ENCODE measurements at regions not wholly inside any gene's neighbourhood (a gene's known extent, or its start where the extent isn't known, plus 50 kb on each side); places are given as distances from the start of the nearest gene placed in this dataset.

DNA sequence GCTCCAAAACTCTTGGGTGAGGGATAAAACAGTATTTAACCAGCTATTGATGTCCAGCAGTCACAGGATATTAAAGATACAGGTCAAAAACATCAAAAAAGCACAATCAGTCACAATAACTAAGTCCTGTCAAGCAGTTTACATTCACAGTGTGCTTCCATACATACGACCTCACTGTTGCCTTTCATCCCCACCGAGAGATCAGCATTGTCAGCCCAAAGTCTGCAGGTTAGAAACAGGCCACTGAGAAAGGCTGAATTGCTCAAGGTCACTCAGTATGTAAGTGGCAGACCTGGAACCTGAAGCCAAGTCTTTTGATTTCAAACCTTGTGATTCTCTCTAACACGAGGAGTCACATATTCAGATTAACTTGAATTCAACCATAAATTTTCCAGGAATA is 124.9 kb downstream of the GXYLT1 start:
- TF ChIP-seq, protein P1, sequence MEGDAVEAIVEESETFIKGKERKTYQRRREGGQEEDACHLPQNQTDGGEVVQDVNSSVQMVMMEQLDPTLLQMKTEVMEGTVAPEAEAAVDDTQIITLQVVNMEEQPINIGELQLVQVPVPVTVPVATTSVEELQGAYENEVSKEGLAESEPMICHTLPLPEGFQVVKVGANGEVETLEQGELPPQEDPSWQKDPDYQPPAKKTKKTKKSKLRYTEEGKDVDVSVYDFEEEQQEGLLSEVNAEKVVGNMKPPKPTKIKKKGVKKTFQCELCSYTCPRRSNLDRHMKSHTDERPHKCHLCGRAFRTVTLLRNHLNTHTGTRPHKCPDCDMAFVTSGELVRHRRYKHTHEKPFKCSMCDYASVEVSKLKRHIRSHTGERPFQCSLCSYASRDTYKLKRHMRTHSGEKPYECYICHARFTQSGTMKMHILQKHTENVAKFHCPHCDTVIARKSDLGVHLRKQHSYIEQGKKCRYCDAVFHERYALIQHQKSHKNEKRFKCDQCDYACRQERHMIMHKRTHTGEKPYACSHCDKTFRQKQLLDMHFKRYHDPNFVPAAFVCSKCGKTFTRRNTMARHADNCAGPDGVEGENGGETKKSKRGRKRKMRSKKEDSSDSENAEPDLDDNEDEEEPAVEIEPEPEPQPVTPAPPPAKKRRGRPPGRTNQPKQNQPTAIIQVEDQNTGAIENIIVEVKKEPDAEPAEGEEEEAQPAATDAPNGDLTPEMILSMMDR (IDR thresholded peaks at IDR 0.05), result no peak
- no peak for TF ChIP-seq POLR2A (IDR thresholded peaks at IDR 0.05)
